ENCODE measurements at regions not wholly inside any gene's neighbourhood (a gene's known extent, or its start where the extent isn't known, plus 50 kb on each side); places are given as distances from the start of the nearest gene placed in this dataset.

GRCh38 chr18:78221496-78221895 lies 758.1 kb upstream of the SALL3 start:
- ChIA-PET CTCF (no interaction called here), POLR2A (no interaction called here)

- CTCF ChIA-PET, result no interaction called here
- POLR2A ChIA-PET, result no interaction called here
These were observed 750.6 kb upstream of the SALL3 start for GRCh38 chr18:78228974-78229373.

- CTCF ChIA-PET, result no interaction called here
- POLR2A ChIA-PET, result no interaction called here
These were observed 748.7 kb upstream of the SALL3 start for GRCh38 chr18:78230911-78231310.

GRCh38 chr18:78232196-78232595 lies 747.4 kb upstream of the SALL3 start:
- CTCF ChIA-PET, result no interaction called here
- POLR2A ChIA-PET, result no interaction called here

- ChIA-PET POLR2A (no interaction called here), CTCF (no interaction called here)
These were observed 741.8 kb upstream of the SALL3 start for GRCh38 chr18:78237864-78238263.

- CTCF ChIA-PET, result no interaction called here
- POLR2A ChIA-PET, result no interaction called here
These were observed 741.1 kb upstream of the SALL3 start for GRCh38 chr18:78238404-78239089.

GRCh38 chr18:78239090-78239457 lies 740.5 kb upstream of the SALL3 start:
- ChIA-PET CTCF (no interaction called here), POLR2A (no interaction called here)

- POLR2A ChIA-PET, result no interaction called here
- CTCF ChIA-PET, result no interaction called here
These were observed 739.5 kb upstream of the SALL3 start for GRCh38 chr18:78240101-78240500.

- CTCF ChIA-PET, result no interaction called here
- POLR2A ChIA-PET, result no interaction called here
These were observed 738.9 kb upstream of the SALL3 start for GRCh38 chr18:78240627-78241252.

GRCh38 chr18:78241535-78242253 lies 737.9 kb upstream of the SALL3 start:
- POLR2A ChIA-PET, result no interaction called here
- CTCF ChIA-PET, result no interaction called here

- ChIA-PET CTCF (no interaction called here), POLR2A (no interaction called here)
These were observed 737.4 kb upstream of the SALL3 start for GRCh38 chr18:78242254-78242643.

GRCh38 chr18:78242806-78243205 lies 736.8 kb upstream of the SALL3 start:
- ChIA-PET POLR2A (no interaction called here), CTCF (no interaction called here)

- POLR2A ChIA-PET, result no interaction called here
- CTCF ChIA-PET, result no interaction called here
These were observed 734.8 kb upstream of the SALL3 start for GRCh38 chr18:78244779-78245178.

GRCh38 chr18:78245451-78245850 lies 734.2 kb upstream of the SALL3 start:
- POLR2A ChIA-PET, result no interaction called here
- CTCF ChIA-PET, result no interaction called here

- ChIA-PET CTCF (no interaction called here), POLR2A (no interaction called here)
These were observed 733.6 kb upstream of the SALL3 start for GRCh38 chr18:78246050-78246449.

GRCh38 chr18:78246588-78246987 lies 733.0 kb upstream of the SALL3 start:
- POLR2A ChIA-PET, result no interaction called here
- CTCF ChIA-PET, result no interaction called here

GRCh38 chr18:78247615-78248289 lies 731.9 kb upstream of the SALL3 start:
- POLR2A ChIA-PET, result no interaction called here
- CTCF ChIA-PET, result no interaction called here

GRCh38 chr18:78255013-78255412 lies 724.6 kb upstream of the SALL3 start:
- CTCF ChIA-PET, result no interaction called here
- POLR2A ChIA-PET, result no interaction called here

- ChIA-PET POLR2A (no interaction called here), CTCF (no interaction called here)
These were observed 711.2 kb upstream of the SALL3 start for GRCh38 chr18:78268226-78268988.

GRCh38 chr18:78271790-78272189 lies 707.8 kb upstream of the SALL3 start:
- CTCF ChIA-PET, result no interaction called here
- POLR2A ChIA-PET, result no interaction called here

- ChIA-PET POLR2A (no interaction called here), CTCF (no interaction called here)
These were observed 705.7 kb upstream of the SALL3 start for GRCh38 chr18:78273876-78274275.
